ENCODE measurements at regions not wholly inside any gene's neighbourhood (a gene's known extent, or its start where the extent isn't known, plus 50 kb on each side); places are given as distances from the start of the nearest gene placed in this dataset.

- Histone ChIP-seq H2AFZ (ENCODE audit: low read depth, low read length) (no peak overlapping the region), H3K27me3 (ENCODE audit: insufficient read depth, low read length, poor library complexity) (no peaks in the 10 kb centered on the region), H3K27ac (ENCODE audit: low read length) (no peak overlapping the region), H4K20me1 (ENCODE audit: insufficient read depth, low read length) (no peaks in the 10 kb centered on the region), H3K4me2 (ENCODE audit: insufficient read depth, low read length) (no peak overlapping the region), H3K4me1 (ENCODE audit: insufficient read depth, low read length) (no peaks in the 10 kb centered on the region), H3K36me3 (ENCODE audit: insufficient read depth, low read length) (no peaks in the 10 kb centered on the region), H3K79me2 (ENCODE audit: insufficient read depth, low read length) (no peaks in the 10 kb centered on the region), H3K9ac (ENCODE audit: low read depth, low read length) (no peak overlapping the region), H3K9me3 (ENCODE audit: insufficient read depth, low read length, severe bottlenecking) (no peaks in the 10 kb centered on the region), H3K4me3 (ENCODE audit: low read depth in 1 of 2, low read length in 2 of 2) (no peak overlapping the region)
- no peak for TF ChIP-seq EZH2 (IDR thresholded peaks at IDR 0.05; ENCODE audit: borderline replicate concordance, low read depth, low read length, severe bottlenecking)
- TF ChIP-seq CTCF (IDR thresholded peaks at IDR 0.05; ENCODE audit: borderline replicate concordance, extremely low read depth, low read length, poor library complexity, severe bottlenecking): no peak
- no peak for DNase-seq
- ATAC-seq (ENCODE audit: insufficient read depth, low read depth): no peak
Observed at GRCh38 chr9:85404911-85405565, 336.7 kb downstream of the AGTPBP1 start.

GRCh38 chr9:85402551-85402950 is 339.2 kb downstream of the AGTPBP1 start:
- no peak for ATAC-seq (ENCODE audit: insufficient read depth, low read depth)
- Histone ChIP-seq H4K20me1 (ENCODE audit: insufficient read depth, low read length) (no peaks in the 10 kb centered on the region), H3K27ac (ENCODE audit: low read length) (no peak overlapping the region), H3K27me3 (ENCODE audit: insufficient read depth, low read length, poor library complexity) (no peaks in the 10 kb centered on the region), H2AFZ (ENCODE audit: low read depth, low read length) (no peak overlapping the region), H3K79me2 (ENCODE audit: insufficient read depth, low read length) (no peaks in the 10 kb centered on the region), H3K4me2 (ENCODE audit: insufficient read depth, low read length) (no peak overlapping the region), H3K9me3 (ENCODE audit: insufficient read depth, low read length, severe bottlenecking) (no peaks in the 10 kb centered on the region), H3K4me3 (ENCODE audit: low read depth in 1 of 2, low read length in 2 of 2) (no peak overlapping the region), H3K4me1 (ENCODE audit: insufficient read depth, low read length) (no peaks in the 10 kb centered on the region), H3K36me3 (ENCODE audit: insufficient read depth, low read length) (no peaks in the 10 kb centered on the region), H3K9ac (ENCODE audit: low read depth, low read length) (no peak overlapping the region)
- TF ChIP-seq CTCF (IDR thresholded peaks at IDR 0.05; ENCODE audit: borderline replicate concordance, extremely low read depth, low read length, poor library complexity, severe bottlenecking) (no peak), EZH2 (IDR thresholded peaks at IDR 0.05; ENCODE audit: borderline replicate concordance, low read depth, low read length, severe bottlenecking) (no peak)
- DNase-seq: no peak

- H3K36me3 ChIP-seq (ENCODE audit: insufficient read depth, low read length): no peaks in the 10 kb centered on the region
- H3K9ac ChIP-seq (ENCODE audit: low read depth, low read length): no peak overlapping the region
- no peak for TF ChIP-seq CTCF (IDR thresholded peaks at IDR 0.05; ENCODE audit: borderline replicate concordance, extremely low read depth, low read length, poor library complexity, severe bottlenecking)
- no peak for TF ChIP-seq EZH2 (IDR thresholded peaks at IDR 0.05; ENCODE audit: borderline replicate concordance, low read depth, low read length, severe bottlenecking)
- no peak for ATAC-seq (ENCODE audit: insufficient read depth, low read depth)
- no peaks in the 10 kb centered on the region for H3K9me3 ChIP-seq (ENCODE audit: insufficient read depth, low read length, severe bottlenecking)
- H3K4me1 ChIP-seq (ENCODE audit: insufficient read depth, low read length): no peaks in the 10 kb centered on the region
- no peaks in the 10 kb centered on the region for H4K20me1 ChIP-seq (ENCODE audit: insufficient read depth, low read length)
- no peak overlapping the region for H3K4me2 ChIP-seq (ENCODE audit: insufficient read depth, low read length)
- no peak for DNase-seq
- no peak overlapping the region for H3K27ac ChIP-seq (ENCODE audit: low read length)
- H3K4me3 ChIP-seq (ENCODE audit: low read depth in 1 of 2, low read length in 2 of 2): no peak overlapping the region
- H2AFZ ChIP-seq (ENCODE audit: low read depth, low read length): no peak overlapping the region
- H3K79me2 ChIP-seq (ENCODE audit: insufficient read depth, low read length): no peaks in the 10 kb centered on the region
- H3K27me3 ChIP-seq (ENCODE audit: insufficient read depth, low read length, poor library complexity): no peaks in the 10 kb centered on the region
Observed at GRCh38 chr9:85401998-85402397, 339.8 kb downstream of the AGTPBP1 start.

All from DND-41 (cell line).